Neural cell (in vitro differentiated cells): ENCODE measurements at regions not wholly inside any gene's neighbourhood (a gene's known extent, or its start where the extent isn't known, plus 50 kb on each side); places are given as distances from the start of the nearest gene placed in this dataset.

ENCODE experiments used
- H2AFZ ChIP-seq: fragments of 200-600, 300-800 bp; sonication (generic), shearing (Covaris generic); 2 replicates; pipeline ENCODE4 v1.6.0; 2014; ENCODE audit warnings: low read depth, mild to moderate bottlenecking, antibody characterized with exemption, low read length, moderate library complexity
- H3F3A ChIP-seq: fragments of 200-600 bp; shearing (Covaris generic); 2 replicates; pipeline ENCODE4 v1.6.1; 2016; ENCODE audit warnings: mild to moderate bottlenecking, moderate library complexity, mixed read lengths, antibody characterized with exemption, low read length; ENCODE audit not compliant: insufficient read depth, poor library complexity, severe bottlenecking
- H3K27ac ChIP-seq: fragments of 200-600, 300-800 bp; sonication (generic), shearing (Covaris generic); 2 replicates; pipeline ENCODE4 v1.5.1; 2014; ENCODE audit warnings: mild to moderate bottlenecking, low read length, moderate library complexity
- H3K27me3 ChIP-seq: fragments of 300-800, 200-600 bp; sonication (generic), shearing (Covaris generic); 2 replicates; pipeline ENCODE4 v1.6.0; 2014; ENCODE audit warnings: mild to moderate bottlenecking, low read depth, low read length, moderate library complexity; ENCODE audit not compliant: insufficient read depth
- H3K36me3 ChIP-seq: fragments of 300-800, 200-600 bp; sonication (generic), shearing (Covaris generic); 2 replicates; pipeline ENCODE4 v1.5.1; 2014; ENCODE audit warnings: mild to moderate bottlenecking, antibody characterized with exemption, low read length, moderate library complexity; ENCODE audit not compliant: insufficient read depth
- H3K4me2 ChIP-seq: fragments of 300-800, 200-600 bp; sonication (generic), shearing (Covaris generic); 2 replicates; pipeline ENCODE4 v1.6.0; 2014; ENCODE audit warnings: mild to moderate bottlenecking, low read length
- H3K4me3 ChIP-seq: fragments of 300-800, 200-600 bp; sonication (generic), shearing (Covaris generic); 2 replicates; pipeline ENCODE4 v1.5.1; 2014; ENCODE audit warnings: mild to moderate bottlenecking, low read length, moderate library complexity
- H3K79me2 ChIP-seq: fragments of 200-600 bp; shearing (Covaris generic); replicated peaks from 2 replicates; pipeline ENCODE4 v1.6.0; 2014; ENCODE audit warnings: mild to moderate bottlenecking, low read length, moderate library complexity; ENCODE audit not compliant: insufficient read depth
- H3K9ac ChIP-seq: fragments of 300-800, 200-600 bp; sonication (generic), shearing (Covaris generic); 2 replicates; pipeline ENCODE4 v1.6.1; 2016; ENCODE audit warnings: mild to moderate bottlenecking, low read length, mixed read lengths
- H3K9me2 ChIP-seq: fragments of 200-600 bp; shearing (Covaris generic); 2 replicates; pipeline ENCODE4 v1.6.1; 2016; ENCODE audit warnings: mild to moderate bottlenecking, low read length, mixed read lengths; ENCODE audit not compliant: insufficient read depth
- H3K9me3 ChIP-seq: fragments of 200-600, 300-800 bp; sonication (generic), shearing (Covaris generic); 2 replicates; pipeline ENCODE4 v1.6.1; 2016; ENCODE audit warnings: mild to moderate bottlenecking, mixed run types, low read length, moderate library complexity, mixed read lengths
- H4K20me1 ChIP-seq: fragments of 200-600 bp; shearing (Covaris generic); 2 replicates; pipeline ENCODE4 v1.6.1; 2016; ENCODE audit warnings: mild to moderate bottlenecking, mixed run types; ENCODE audit not compliant: insufficient read depth
- EP300 ChIP-seq: fragments of 450-650 bp; conservative IDR thresholded peaks from 2 replicates; pipeline ENCODE4 v1.6.1; 2014; ENCODE audit warnings: antibody characterized with exemption, mild to moderate bottlenecking, moderate library complexity; ENCODE audit not compliant: poor library complexity, severe bottlenecking
- EZH2 ChIP-seq: fragments of 200-600, 300-800 bp; shearing (Covaris generic), sonication (generic); IDR thresholded peaks from 2 replicates; pipeline ENCODE4 v1.6.1; 2014; ENCODE audit warnings: antibody characterized with exemption, low read length, borderline replicate concordance, mild to moderate bottlenecking; ENCODE audit not compliant: insufficient read depth, poor library complexity, severe bottlenecking
- MXI1 ChIP-seq: fragments of 450-650 bp; conservative IDR thresholded peaks from 2 replicates; pipeline ENCODE4 v1.6.1; 2014; ENCODE audit warnings: antibody characterized with exemption, mild to moderate bottlenecking; ENCODE audit not compliant: poor library complexity, severe bottlenecking
- POLR2AphosphoS5 ChIP-seq: IDR thresholded peaks from 2 replicates; pipeline ENCODE4 v1.6.1; 2012
- RAD21 ChIP-seq: fragments of 450-650 bp; conservative IDR thresholded peaks from 2 replicates; pipeline ENCODE4 v1.6.1; 2014; ENCODE audit warnings: antibody characterized with exemption, mild to moderate bottlenecking, moderate library complexity
- SMC3 ChIP-seq: fragments of 450-650 bp; conservative IDR thresholded peaks from 2 replicates; pipeline ENCODE4 v1.6.1; 2014; ENCODE audit warnings: antibody characterized with exemption, mild to moderate bottlenecking, moderate library complexity; ENCODE audit not compliant: poor library complexity
- TAF1 ChIP-seq: IDR thresholded peaks from 2 replicates; pipeline ENCODE4 v1.6.1; 2012; ENCODE audit warnings: low read depth
- TF ChIP-seq, protein P1 (sequence below): IDR thresholded peaks from 2 replicates; pipeline ENCODE4 v1.6.1; 2012; ENCODE audit warnings: borderline replicate concordance
- TF ChIP-seq, protein P2 (sequence below): fragments of 450-650 bp; IDR thresholded peaks from 2 replicates; pipeline ENCODE4 v1.5.1; 2014; ENCODE audit warnings: antibody characterized with exemption, mild to moderate bottlenecking, moderate library complexity; ENCODE audit not compliant: poor library complexity, severe bottlenecking

DNA sequence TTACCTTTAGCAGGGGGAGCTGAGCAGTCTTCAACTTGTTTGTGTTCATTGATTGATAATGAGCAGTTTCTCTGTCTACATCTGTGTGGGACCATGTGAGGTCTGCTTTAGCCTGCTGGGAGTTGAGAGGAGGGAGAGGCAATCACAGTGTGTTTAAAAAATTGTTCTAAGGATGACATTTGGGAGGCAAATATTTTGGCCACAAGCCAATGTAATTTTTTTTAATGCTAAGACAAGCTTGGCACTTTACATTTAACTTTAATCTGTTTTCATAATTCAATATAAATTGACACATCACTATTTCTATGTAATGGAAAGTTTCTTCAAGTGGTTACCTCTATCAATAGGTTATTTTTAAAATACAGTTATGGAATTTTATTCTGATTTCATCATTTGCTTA lies 55.9 kb upstream of the SEMA3A start:
- Histone ChIP-seq H3K27me3 (no peaks in the 10 kb centered on the region), H3F3A (no peaks in the 10 kb centered on the region), H3K27ac (no peak overlapping the region), H3K4me3 (no peak overlapping the region), H3K79me2 (no peaks in the 10 kb centered on the region), H3K9me2 (no peaks in the 10 kb centered on the region), H2AFZ (no peak overlapping the region), H3K36me3 (no peaks in the 10 kb centered on the region), H3K9ac (no peak overlapping the region), H3K4me2 (no peak overlapping the region), H4K20me1 (no peaks in the 10 kb centered on the region), H3K9me3 (no peaks in the 10 kb centered on the region)
- TF ChIP-seq TAF1 (no peak), MXI1 (no peak), RAD21 (no peak), SMC3 (no peak), EP300 (no peak), POLR2AphosphoS5 (no peak), EZH2 (no peak)
- TF ChIP-seq, protein P1, sequence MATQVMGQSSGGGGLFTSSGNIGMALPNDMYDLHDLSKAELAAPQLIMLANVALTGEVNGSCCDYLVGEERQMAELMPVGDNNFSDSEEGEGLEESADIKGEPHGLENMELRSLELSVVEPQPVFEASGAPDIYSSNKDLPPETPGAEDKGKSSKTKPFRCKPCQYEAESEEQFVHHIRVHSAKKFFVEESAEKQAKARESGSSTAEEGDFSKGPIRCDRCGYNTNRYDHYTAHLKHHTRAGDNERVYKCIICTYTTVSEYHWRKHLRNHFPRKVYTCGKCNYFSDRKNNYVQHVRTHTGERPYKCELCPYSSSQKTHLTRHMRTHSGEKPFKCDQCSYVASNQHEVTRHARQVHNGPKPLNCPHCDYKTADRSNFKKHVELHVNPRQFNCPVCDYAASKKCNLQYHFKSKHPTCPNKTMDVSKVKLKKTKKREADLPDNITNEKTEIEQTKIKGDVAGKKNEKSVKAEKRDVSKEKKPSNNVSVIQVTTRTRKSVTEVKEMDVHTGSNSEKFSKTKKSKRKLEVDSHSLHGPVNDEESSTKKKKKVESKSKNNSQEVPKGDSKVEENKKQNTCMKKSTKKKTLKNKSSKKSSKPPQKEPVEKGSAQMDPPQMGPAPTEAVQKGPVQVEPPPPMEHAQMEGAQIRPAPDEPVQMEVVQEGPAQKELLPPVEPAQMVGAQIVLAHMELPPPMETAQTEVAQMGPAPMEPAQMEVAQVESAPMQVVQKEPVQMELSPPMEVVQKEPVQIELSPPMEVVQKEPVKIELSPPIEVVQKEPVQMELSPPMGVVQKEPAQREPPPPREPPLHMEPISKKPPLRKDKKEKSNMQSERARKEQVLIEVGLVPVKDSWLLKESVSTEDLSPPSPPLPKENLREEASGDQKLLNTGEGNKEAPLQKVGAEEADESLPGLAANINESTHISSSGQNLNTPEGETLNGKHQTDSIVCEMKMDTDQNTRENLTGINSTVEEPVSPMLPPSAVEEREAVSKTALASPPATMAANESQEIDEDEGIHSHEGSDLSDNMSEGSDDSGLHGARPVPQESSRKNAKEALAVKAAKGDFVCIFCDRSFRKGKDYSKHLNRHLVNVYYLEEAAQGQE = no peak
- TF ChIP-seq, protein P2, sequence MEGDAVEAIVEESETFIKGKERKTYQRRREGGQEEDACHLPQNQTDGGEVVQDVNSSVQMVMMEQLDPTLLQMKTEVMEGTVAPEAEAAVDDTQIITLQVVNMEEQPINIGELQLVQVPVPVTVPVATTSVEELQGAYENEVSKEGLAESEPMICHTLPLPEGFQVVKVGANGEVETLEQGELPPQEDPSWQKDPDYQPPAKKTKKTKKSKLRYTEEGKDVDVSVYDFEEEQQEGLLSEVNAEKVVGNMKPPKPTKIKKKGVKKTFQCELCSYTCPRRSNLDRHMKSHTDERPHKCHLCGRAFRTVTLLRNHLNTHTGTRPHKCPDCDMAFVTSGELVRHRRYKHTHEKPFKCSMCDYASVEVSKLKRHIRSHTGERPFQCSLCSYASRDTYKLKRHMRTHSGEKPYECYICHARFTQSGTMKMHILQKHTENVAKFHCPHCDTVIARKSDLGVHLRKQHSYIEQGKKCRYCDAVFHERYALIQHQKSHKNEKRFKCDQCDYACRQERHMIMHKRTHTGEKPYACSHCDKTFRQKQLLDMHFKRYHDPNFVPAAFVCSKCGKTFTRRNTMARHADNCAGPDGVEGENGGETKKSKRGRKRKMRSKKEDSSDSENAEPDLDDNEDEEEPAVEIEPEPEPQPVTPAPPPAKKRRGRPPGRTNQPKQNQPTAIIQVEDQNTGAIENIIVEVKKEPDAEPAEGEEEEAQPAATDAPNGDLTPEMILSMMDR = no peak

DNA sequence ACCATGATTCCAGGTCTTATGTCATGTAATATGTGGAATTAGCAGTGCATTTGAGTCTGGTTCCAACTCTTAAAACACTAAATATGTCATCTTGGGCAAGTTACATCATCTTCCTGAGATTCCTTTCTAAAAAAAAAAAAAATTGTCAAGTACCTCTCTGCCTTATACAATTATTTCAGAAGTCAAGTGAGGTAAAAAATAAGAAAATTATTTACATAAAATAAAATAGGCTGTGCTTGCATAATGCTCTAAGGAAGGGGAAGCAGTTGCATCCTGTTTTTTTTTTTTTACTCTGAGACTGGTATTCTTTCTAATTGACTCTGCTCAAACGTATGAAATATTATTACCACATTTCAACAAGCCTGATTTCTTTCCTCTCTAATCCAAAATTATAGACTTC lies 55.1 kb upstream of the SEMA3A start:
- Histone ChIP-seq H4K20me1 (no peaks in the 10 kb centered on the region), H3K4me3 (no peak overlapping the region), H3F3A (no peaks in the 10 kb centered on the region), H3K36me3 (no peaks in the 10 kb centered on the region), H3K79me2 (no peaks in the 10 kb centered on the region), H2AFZ (no peak overlapping the region), H3K9ac (no peak overlapping the region), H3K27me3 (no peaks in the 10 kb centered on the region), H3K9me2 (no peaks in the 10 kb centered on the region), H3K9me3 (no peaks in the 10 kb centered on the region), H3K4me2 (no peak overlapping the region), H3K27ac (no peak overlapping the region)
- TF ChIP-seq MXI1 = no peak
- TF ChIP-seq RAD21 = no peak
- no peak for TF ChIP-seq EP300
- TF ChIP-seq TAF1 = no peak
- TF ChIP-seq, protein P2 = no peak
- TF ChIP-seq, protein P1 = no peak
